ENCODE measurements at regions not wholly inside any gene's neighbourhood (a gene's known extent, or its start where the extent isn't known, plus 50 kb on each side); places are given as distances from the start of the nearest gene placed in this dataset.

DNA sequence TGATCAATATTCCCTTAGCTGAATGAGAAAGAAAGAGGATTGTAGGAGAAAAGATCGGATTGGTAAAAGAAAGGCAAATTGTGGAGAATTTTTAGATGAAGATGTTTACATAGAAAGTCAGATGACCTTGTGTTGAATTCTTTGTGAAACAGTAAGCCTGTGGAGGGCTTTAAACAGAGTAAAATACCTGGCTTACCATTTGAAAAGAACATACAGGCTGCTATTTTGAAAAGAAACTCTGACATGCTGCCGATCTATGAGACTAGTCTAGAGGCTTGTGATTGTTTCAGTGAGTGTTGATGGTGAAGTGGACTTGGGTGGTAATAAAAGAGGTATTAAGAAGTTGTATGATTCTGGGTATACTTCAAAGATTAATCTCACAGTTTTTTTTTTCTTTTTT is 938.9 kb upstream of the PRR20A start:
- no peak for TF ChIP-seq EP300 (IDR thresholded peaks at IDR 0.05)
- TF ChIP-seq POLR2AphosphoS5 (IDR thresholded peaks at IDR 0.05): no peak
- no peak for TF ChIP-seq CTCF (IDR thresholded peaks at IDR 0.05)
- no peak for TF ChIP-seq POLR2A (IDR thresholded peaks at IDR 0.05; ENCODE audit: low read depth)

Measured in esophagus muscularis mucosa (tissue), 4 donors.